Epithelial cell of esophagus (primary cell): ENCODE measurements at regions not wholly inside any gene's neighbourhood (a gene's known extent, or its start where the extent isn't known, plus 50 kb on each side); places are given as distances from the start of the nearest gene placed in this dataset.
A peak's percentile ranks its signal among the peaks of the same experiment; 100 is the strongest.

Source experiments
- DNase-seq: peaks from one replicate; pipeline ENCODE4 v3.0.0; 2010; ENCODE audit warnings: low read depth
- H3K4me3 ChIP-seq: 2 replicates; pipeline ENCODE4 v1.5.1; 2011; ENCODE audit warnings: mild to moderate bottlenecking, low read length, control low read depth
- TF ChIP-seq, protein P1 (sequence below): IDR thresholded peaks from 2 replicates; pipeline ENCODE4 v1.5.1; 2011; ENCODE audit warnings: low read depth, mild to moderate bottlenecking, low read length, control low read depth, inconsistent platforms; ENCODE audit not compliant: insufficient read depth; ENCODE audit errors: missing control alignments

DNA sequence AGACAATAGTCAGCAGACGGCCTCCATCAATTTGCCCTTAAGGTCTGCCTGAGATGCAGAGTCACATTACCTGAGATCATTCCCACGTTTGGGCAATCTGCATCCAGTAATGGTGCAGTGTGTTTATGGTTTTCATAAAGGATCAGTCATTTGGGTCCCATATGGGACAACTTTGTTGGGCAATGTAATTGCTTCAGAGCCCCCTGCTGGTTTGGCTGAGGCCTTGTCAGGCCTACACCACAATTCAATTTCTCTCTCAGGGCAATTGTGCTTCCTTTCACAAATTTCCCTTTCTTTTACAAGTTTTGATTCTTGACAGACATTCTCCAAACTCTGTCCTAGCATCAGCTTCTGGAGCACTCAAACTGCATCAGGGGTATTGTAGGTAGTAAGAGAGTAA lies 191.2 kb upstream of the SSTR1 start:
- peak; percentile 3 for DNase-seq
- TF ChIP-seq, protein P1, sequence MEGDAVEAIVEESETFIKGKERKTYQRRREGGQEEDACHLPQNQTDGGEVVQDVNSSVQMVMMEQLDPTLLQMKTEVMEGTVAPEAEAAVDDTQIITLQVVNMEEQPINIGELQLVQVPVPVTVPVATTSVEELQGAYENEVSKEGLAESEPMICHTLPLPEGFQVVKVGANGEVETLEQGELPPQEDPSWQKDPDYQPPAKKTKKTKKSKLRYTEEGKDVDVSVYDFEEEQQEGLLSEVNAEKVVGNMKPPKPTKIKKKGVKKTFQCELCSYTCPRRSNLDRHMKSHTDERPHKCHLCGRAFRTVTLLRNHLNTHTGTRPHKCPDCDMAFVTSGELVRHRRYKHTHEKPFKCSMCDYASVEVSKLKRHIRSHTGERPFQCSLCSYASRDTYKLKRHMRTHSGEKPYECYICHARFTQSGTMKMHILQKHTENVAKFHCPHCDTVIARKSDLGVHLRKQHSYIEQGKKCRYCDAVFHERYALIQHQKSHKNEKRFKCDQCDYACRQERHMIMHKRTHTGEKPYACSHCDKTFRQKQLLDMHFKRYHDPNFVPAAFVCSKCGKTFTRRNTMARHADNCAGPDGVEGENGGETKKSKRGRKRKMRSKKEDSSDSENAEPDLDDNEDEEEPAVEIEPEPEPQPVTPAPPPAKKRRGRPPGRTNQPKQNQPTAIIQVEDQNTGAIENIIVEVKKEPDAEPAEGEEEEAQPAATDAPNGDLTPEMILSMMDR = peak; percentile 32
- H3K4me3 ChIP-seq = no peak overlapping the region

DNA sequence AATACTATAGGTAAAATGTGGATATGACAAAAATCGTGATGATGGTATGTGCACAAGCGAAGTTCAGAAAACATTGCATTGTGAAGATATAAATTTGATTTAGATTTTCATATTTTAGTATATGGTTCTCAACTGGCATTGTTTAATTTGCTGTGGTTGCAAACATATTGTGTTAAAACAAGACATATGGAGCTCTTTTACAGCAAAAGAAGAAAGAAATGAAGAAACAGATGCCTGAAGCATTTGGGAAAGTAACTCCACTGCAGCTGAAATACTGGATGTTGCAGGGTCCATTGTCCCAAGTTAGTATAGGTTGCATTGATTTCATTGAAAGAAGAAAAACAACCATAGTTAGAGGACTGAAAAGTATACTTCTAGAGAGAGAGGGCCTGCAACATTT lies 185.8 kb upstream of the SSTR1 start:
- TF ChIP-seq, protein P1 = no peak
- H3K4me3 ChIP-seq = no peak overlapping the region
- no peak for DNase-seq

DNA sequence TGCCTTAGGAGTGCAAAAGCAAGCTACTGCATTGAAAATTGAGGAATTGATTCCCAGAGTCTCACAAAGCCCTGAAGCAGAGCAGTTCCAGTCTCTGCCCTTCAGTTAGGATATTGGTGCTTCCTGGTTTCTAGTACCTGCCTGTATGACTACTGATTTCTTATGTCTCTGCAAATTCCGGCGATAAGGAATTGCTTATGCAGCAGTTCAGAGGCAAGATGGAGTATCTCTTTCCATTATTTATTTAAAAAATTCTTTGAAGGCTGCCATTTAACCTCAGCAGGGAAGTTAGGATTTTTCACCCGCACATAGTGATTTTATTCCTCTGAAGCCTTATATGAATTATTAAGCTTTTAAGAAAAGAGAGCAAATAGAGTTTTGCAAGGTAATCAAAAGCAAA lies 184.9 kb upstream of the SSTR1 start:
- TF ChIP-seq, protein P1 = no peak
- no peak for DNase-seq
- H3K4me3 ChIP-seq = no peak overlapping the region

DNA sequence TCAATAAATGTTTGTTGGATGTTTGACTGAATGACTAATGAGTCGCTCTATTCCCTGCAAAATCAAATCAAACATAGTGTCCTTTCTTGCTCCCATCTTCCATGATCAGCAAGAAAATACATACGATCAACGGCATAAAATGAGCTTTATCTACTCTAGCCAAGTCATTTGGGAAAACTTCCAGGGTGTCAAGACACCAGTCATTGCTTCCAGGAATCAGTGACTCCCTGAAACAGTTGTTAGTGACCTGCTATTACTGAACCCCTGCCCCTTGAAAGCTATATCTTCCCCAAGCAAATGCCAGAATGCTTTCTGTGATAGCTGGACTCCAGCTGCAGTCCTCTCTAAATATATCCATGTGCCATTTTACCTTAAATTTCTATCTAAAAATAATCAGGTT lies 169.5 kb upstream of the SSTR1 start:
- TF ChIP-seq, protein P1 = no peak
- DNase-seq = no peak
- H3K4me3 ChIP-seq = no peak overlapping the region

DNA sequence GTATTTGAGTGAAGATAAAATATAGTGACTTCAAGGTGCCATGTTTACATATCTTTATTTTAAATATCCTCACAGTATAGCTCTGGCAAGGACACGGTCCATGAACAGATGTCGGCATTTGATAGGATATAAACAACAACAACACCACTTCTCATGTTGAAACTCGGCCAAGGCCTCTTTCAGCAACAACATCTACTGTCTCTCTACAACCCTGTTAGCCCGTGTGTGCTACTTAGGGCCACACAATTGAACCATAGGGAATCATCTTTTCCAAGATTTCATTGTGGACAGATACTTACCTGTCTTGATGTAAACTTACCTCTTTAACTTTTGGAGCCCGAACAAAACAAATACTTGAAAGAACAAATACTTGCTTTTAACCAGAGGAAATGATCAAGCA lies 168.7 kb upstream of the SSTR1 start:
- H3K4me3 ChIP-seq = no peak overlapping the region
- TF ChIP-seq, protein P1 = no peak
- no peak for DNase-seq

DNA sequence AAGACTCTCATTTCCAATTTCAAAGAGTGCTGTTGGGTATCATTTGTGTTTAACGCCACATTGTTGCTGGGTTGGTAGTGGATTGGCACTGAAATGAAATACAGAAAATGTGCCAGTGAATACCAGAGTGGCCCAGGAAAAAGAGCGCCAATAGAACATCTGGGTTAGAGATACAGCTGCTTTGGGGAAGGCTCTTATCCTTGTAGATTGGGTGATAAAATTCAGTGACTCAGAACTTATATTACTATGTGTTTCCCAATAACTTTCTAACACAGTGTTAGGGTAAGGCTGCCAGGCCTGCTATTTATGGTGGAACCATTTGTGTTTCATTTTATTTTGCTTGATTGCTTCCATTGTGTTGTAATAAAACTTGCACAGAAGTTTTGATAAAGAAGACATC lies 168.2 kb upstream of the SSTR1 start:
- no peak for DNase-seq
- H3K4me3 ChIP-seq = no peak overlapping the region
- TF ChIP-seq, protein P1 = no peak

DNA sequence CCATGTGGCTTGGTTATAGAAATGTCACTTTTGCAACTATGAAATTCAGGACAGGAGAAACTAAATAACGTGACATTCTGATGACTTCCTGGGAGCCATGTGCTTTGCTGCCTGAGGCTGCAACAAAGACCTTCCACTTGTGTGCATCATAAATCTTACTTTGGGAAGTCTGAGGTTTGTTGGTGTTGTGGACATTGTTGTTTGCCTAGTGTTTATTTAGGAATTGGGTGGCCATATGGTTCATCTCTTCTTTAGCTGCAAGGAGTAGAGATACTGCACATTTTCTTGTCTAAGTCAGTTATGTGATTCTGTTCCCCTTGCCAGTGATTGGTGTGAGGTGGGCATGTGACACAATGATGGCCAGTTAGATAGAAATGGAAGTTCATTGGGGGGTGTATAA lies 167.3 kb upstream of the SSTR1 start:
- no peak for DNase-seq
- H3K4me3 ChIP-seq = no peak overlapping the region
- TF ChIP-seq, protein P1 = no peak
